Astrocyte (in vitro differentiated cells and primary cell): ENCODE measurements at regions not wholly inside any gene's neighbourhood (a gene's known extent, or its start where the extent isn't known, plus 50 kb on each side); places are given as distances from the start of the nearest gene placed in this dataset.

ENCODE experiments used
- DNase-seq: peaks from one replicate; pipeline ENCODE4 v3.0.0-alpha.2; 2010; ENCODE audit warnings: low read depth
- FAIRE-seq: peaks from 2 replicates; lab custom pipeline; 2011; peaks lifted over from hg19 to GRCh38; lab: Jason Lieb, UNC
- H2AFZ ChIP-seq: 2 replicates; pipeline ENCODE4 v1.6.0; 2012; ENCODE audit warnings: low read depth, low read length, inconsistent platforms
- H3K27ac ChIP-seq: 2 replicates; pipeline ENCODE4 v1.5.1; 2011; ENCODE audit warnings: low read depth, low read length, inconsistent platforms
- H3K27me3 ChIP-seq: 2 replicates; pipeline ENCODE4 v1.6.0; 2011; ENCODE audit warnings: low read length, inconsistent platforms; ENCODE audit not compliant: insufficient read depth
- H3K36me3 ChIP-seq: 2 replicates; pipeline ENCODE4 v1.5.1; 2011; ENCODE audit warnings: low read length, inconsistent platforms; ENCODE audit not compliant: insufficient read depth
- H3K4me1 ChIP-seq: 2 replicates; pipeline ENCODE4 v1.5.1; 2011; ENCODE audit warnings: low read length, inconsistent platforms; ENCODE audit not compliant: insufficient read depth
- H3K4me2 ChIP-seq: 2 replicates; pipeline ENCODE4 v1.6.0; 2012; ENCODE audit warnings: low read length, inconsistent platforms
- H3K4me3 ChIP-seq: 2 replicates; pipeline ENCODE4 v1.5.1; 2011; ENCODE audit warnings: low read depth, mild to moderate bottlenecking, low read length, inconsistent platforms; ENCODE audit not compliant: insufficient read depth
- H3K79me2 ChIP-seq: 2 replicates; pipeline ENCODE4 v1.6.0; 2012; ENCODE audit warnings: mild to moderate bottlenecking, low read length, inconsistent platforms; ENCODE audit not compliant: insufficient read depth
- H3K9ac ChIP-seq: 2 replicates; pipeline ENCODE4 v1.6.0; 2012; ENCODE audit warnings: mild to moderate bottlenecking, low read length, inconsistent platforms
- H3K9me3 ChIP-seq: 2 replicates; pipeline ENCODE4 v1.5.1; 2012; ENCODE audit warnings: low read depth, mild to moderate bottlenecking, low read length, inconsistent platforms; ENCODE audit not compliant: insufficient read depth
- H4K20me1 ChIP-seq: 2 replicates; pipeline ENCODE4 v1.6.0; 2012; ENCODE audit warnings: low read length, inconsistent platforms; ENCODE audit not compliant: insufficient read depth
- H3K27ac Mint-ChIP-seq: one replicate; pipeline ENCODE4 v1.8.0; 2021; ENCODE audit warnings: mild to moderate bottlenecking, mixed read lengths; ENCODE audit not compliant: unreplicated experiment
- H3K27me3 Mint-ChIP-seq: one replicate; pipeline ENCODE4 v1.8.0; 2021; ENCODE audit warnings: low read depth, mixed read lengths; ENCODE audit not compliant: unreplicated experiment
- H3K36me3 Mint-ChIP-seq: one replicate; pipeline ENCODE4 v1.8.0; 2021; ENCODE audit warnings: low read depth, mixed read lengths; ENCODE audit not compliant: unreplicated experiment
- H3K4me1 Mint-ChIP-seq: one replicate; pipeline ENCODE4 v1.8.0; 2021; ENCODE audit warnings: low read depth, mixed read lengths; ENCODE audit not compliant: unreplicated experiment
- H3K4me3 Mint-ChIP-seq: one replicate; pipeline ENCODE4 v1.8.0; 2021; ENCODE audit warnings: mild to moderate bottlenecking, moderate library complexity, mixed read lengths; ENCODE audit not compliant: unreplicated experiment
- H3K9me3 Mint-ChIP-seq: one replicate; pipeline ENCODE4 v1.8.0; 2021; ENCODE audit warnings: mild to moderate bottlenecking, mixed read lengths; ENCODE audit not compliant: unreplicated experiment
- CTCF ChIP-seq: IDR thresholded peaks from 2 replicates; pipeline ENCODE4 v1.5.1; 2011; ENCODE audit warnings: low read depth, mild to moderate bottlenecking, inconsistent platforms, low read length, moderate library complexity; ENCODE audit not compliant: insufficient read depth
- EZH2 ChIP-seq: IDR thresholded peaks from 2 replicates; pipeline ENCODE4 v1.6.1; 2012; ENCODE audit warnings: mild to moderate bottlenecking, low read length, inconsistent platforms; ENCODE audit not compliant: insufficient read depth

GRCh38 chr3:177673112-177673914 lies 476.0 kb upstream of the TBL1XR1 start:
- Histone ChIP-seq H3K79me2 (no peaks in the 10 kb centered on the region), H3K27me3 (no peaks in the 10 kb centered on the region), H3K4me1 (peaks cover 4% of the 10 kb centered on the region), H3K4me2 (no peak overlapping the region), H3K9me3 (no peaks in the 10 kb centered on the region), H3K27ac (no peak overlapping the region), H2AFZ (no peak overlapping the region), H3K36me3 (no peaks in the 10 kb centered on the region), H3K9ac (no peak overlapping the region), H3K4me3 (no peak overlapping the region), H4K20me1 (no peaks in the 10 kb centered on the region)
- no peaks in the 10 kb centered on the region for H3K36me3 Mint-ChIP-seq
- no peak overlapping the region for H3K27ac Mint-ChIP-seq
- peak; percentile 20 for FAIRE-seq
- DNase-seq, result peak; percentile 96
- TF ChIP-seq EZH2 (no peak), CTCF (no peak)
- no peaks in the 10 kb centered on the region for H3K9me3 Mint-ChIP-seq
- peaks cover 16% of the 10 kb centered on the region for H3K4me1 Mint-ChIP-seq
- no peak overlapping the region for H3K4me3 Mint-ChIP-seq
- H3K27me3 Mint-ChIP-seq, result peaks cover 9% of the 10 kb centered on the region

GRCh38 chr3:177674186-177674585 lies 476.9 kb upstream of the TBL1XR1 start:
- Histone ChIP-seq H2AFZ (no peak overlapping the region), H3K4me2 (no peak overlapping the region), H3K27me3 (no peaks in the 10 kb centered on the region), H3K27ac (no peak overlapping the region), H3K36me3 (no peaks in the 10 kb centered on the region), H3K4me1 (peaks cover 4% of the 10 kb centered on the region), H4K20me1 (no peaks in the 10 kb centered on the region), H3K9me3 (no peaks in the 10 kb centered on the region), H3K4me3 (no peak overlapping the region), H3K79me2 (no peaks in the 10 kb centered on the region), H3K9ac (no peak overlapping the region)
- Mint-ChIP-seq H3K9me3 (no peaks in the 10 kb centered on the region), H3K27me3 (peaks cover 6% of the 10 kb centered on the region), H3K4me3 (no peak overlapping the region), H3K4me1 (peaks cover 16% of the 10 kb centered on the region), H3K27ac (no peak overlapping the region), H3K36me3 (no peaks in the 10 kb centered on the region)
- DNase-seq (no peak), FAIRE-seq (no peak)
- no peak for TF ChIP-seq CTCF
- TF ChIP-seq EZH2, result no peak

- no peaks in the 10 kb centered on the region for H3K27me3 Mint-ChIP-seq
- H3K4me3 Mint-ChIP-seq, result no peak overlapping the region
- Histone ChIP-seq H3K4me2 (no peak overlapping the region), H3K27me3 (no peaks in the 10 kb centered on the region), H3K4me1 (peaks cover 19% of the 10 kb centered on the region), H3K9ac (no peak overlapping the region), H2AFZ (no peak overlapping the region), H3K4me3 (no peak overlapping the region), H4K20me1 (no peaks in the 10 kb centered on the region), H3K36me3 (no peaks in the 10 kb centered on the region), H3K79me2 (no peaks in the 10 kb centered on the region), H3K27ac (no peak overlapping the region), H3K9me3 (no peaks in the 10 kb centered on the region)
- FAIRE-seq (no peak), DNase-seq (no peak)
- no peaks in the 10 kb centered on the region for H3K36me3 Mint-ChIP-seq
- peaks cover 30% of the 10 kb centered on the region for H3K4me1 Mint-ChIP-seq
- no peak for TF ChIP-seq CTCF
- TF ChIP-seq EZH2, result no peak
- H3K27ac Mint-ChIP-seq, result no peak overlapping the region
- no peaks in the 10 kb centered on the region for H3K9me3 Mint-ChIP-seq
These were observed 478.9 kb upstream of the TBL1XR1 start for GRCh38 chr3:177676148-177676547.
